Nephron (organoid): ENCODE measurements at regions not wholly inside any gene's neighbourhood (a gene's known extent, or its start where the extent isn't known, plus 50 kb on each side); places are given as distances from the start of the nearest gene placed in this dataset.

ENCODE experiments used
- H3K27ac Mint-ChIP-seq, 3 experiments: 2 replicates each; pipeline ENCODE4 v1.8.0; 2020; ENCODE audit warnings: mixed read lengths in 3 of 3, mild to moderate bottlenecking in 2 of 3, moderate library complexity in 1 of 3
- H3K27me3 Mint-ChIP-seq: 2 replicates; pipeline ENCODE4 v1.8.0; 2021; ENCODE audit warnings: low read depth, mild to moderate bottlenecking, moderate library complexity, mixed read lengths
- H3K36me3 Mint-ChIP-seq: 2 replicates; pipeline ENCODE4 v1.8.0; 2020; ENCODE audit warnings: low read depth, mixed read lengths
- H3K4me1 Mint-ChIP-seq: 2 replicates; pipeline ENCODE4 v1.8.0; 2020; ENCODE audit warnings: mixed read lengths
- H3K4me3 Mint-ChIP-seq, 3 experiments: 2 replicates each; pipeline ENCODE4 v1.8.0; 2020; ENCODE audit warnings: mild to moderate bottlenecking in 3 of 3, mixed read lengths in 3 of 3, moderate library complexity in 2 of 3
- H3K9me3 Mint-ChIP-seq: 2 replicates; pipeline ENCODE4 v1.8.0; 2020; ENCODE audit warnings: mixed read lengths
- CTCF ChIP-seq, 3 experiments: fragments of 200-600 bp; sonication (generic); IDR thresholded peaks; one replicate each; pipeline ENCODE4 v1.5.0; 2021; ENCODE audit warnings: antibody characterized with exemption in 3 of 3; ENCODE audit not compliant: unreplicated experiment in 3 of 3

DNA sequence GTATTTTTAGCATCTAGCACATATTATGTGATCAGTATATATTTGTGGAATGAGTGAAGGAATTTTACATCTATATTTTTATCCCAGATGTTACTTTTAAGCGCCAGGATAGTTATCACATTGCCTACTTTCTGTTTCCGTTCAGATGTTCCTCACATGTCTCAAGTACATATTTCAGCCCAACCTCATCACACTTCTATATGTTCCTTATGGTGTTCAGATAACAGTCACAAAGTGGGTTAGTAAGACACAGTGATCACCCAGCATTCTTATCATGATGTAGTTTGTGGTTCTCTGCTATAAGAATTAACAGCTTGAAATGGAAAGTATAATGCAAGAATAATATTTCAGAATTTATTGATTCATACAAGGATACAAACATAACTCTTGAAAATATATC lies 170.0 kb upstream of the RASA1 start:
- Mint-ChIP-seq H3K27ac (no peak overlapping the region), H3K36me3 (no peaks in the 10 kb centered on the region), H3K4me3 (no peak overlapping the region), H3K4me1 (no peaks in the 10 kb centered on the region), H3K9me3 (no peaks in the 10 kb centered on the region), H3K27me3 (no peaks in the 10 kb centered on the region)
- TF ChIP-seq CTCF (IDR thresholded peaks at IDR 0.05; ENCODE audit: unreplicated experiment in 3 of 3), result no peak

DNA sequence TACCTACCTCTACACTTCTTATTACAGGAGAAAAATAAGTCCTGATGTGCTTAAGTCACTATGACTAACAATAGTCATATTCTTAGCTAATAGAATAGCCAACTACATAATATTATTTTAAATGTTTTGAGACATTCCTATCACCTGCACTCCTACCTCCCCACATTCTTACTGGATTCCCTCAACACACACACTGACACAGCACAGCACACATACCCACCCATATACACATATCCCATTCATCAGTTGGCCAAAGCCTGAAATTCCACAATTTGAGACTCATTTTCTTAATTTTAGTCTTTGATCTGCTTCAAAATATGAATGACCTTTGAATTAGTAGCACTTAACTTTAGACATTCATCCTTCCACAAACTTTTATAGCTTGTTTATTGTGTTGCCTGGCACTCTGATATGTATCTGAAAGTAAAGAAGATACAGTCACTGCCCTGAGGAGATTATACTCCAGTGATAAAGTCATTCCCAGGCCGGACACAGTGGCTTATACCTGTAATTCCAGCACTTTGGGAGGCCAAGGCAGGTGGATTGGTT lies 168.3 kb upstream of the RASA1 start:
- Mint-ChIP-seq H3K9me3 (no peaks in the 10 kb centered on the region), H3K4me3 (no peak overlapping the region), H3K27ac (no peak overlapping the region), H3K4me1 (no peaks in the 10 kb centered on the region), H3K36me3 (no peaks in the 10 kb centered on the region), H3K27me3 (no peaks in the 10 kb centered on the region)
- TF ChIP-seq CTCF (IDR thresholded peaks at IDR 0.05; ENCODE audit: unreplicated experiment in 3 of 3), result no peak

DNA sequence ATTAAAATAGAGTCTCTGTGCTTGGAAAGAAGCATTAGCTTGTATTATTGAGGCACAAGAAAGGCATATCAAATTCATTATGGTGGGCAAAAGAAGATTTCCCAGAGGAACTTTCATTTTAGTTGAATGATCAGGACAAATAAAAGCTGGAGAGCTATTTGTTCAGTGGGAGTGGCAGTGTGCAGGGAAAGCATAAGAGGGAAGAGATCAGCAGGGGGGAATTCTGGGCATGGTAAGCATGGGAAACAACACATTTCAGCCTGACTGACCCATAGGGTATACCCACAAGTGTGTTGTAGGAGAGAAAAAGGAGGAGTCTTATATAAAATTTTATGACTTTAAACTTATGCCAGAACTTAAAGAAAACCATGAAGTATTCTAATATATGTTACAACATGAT lies 167.7 kb upstream of the RASA1 start:
- H3K4me1 Mint-ChIP-seq, result no peaks in the 10 kb centered on the region
- no peaks in the 10 kb centered on the region for H3K27me3 Mint-ChIP-seq

GRCh38 chr5:87101321-87101720 lies 166.4 kb upstream of the RASA1 start:
- no peaks in the 10 kb centered on the region for H3K36me3 Mint-ChIP-seq

More for the DNA sequence above, 167.7 kb upstream of the RASA1 start:
- no peaks in the 10 kb centered on the region for H3K9me3 Mint-ChIP-seq
- TF ChIP-seq CTCF (IDR thresholded peaks at IDR 0.05; ENCODE audit: unreplicated experiment in 3 of 3), result no peak
- no peaks in the 10 kb centered on the region for H3K36me3 Mint-ChIP-seq
- H3K27ac Mint-ChIP-seq, result no peak overlapping the region
- H3K4me3 Mint-ChIP-seq, result no peak overlapping the region

GRCh38 chr5:87102841-87103240 lies 164.8 kb upstream of the RASA1 start:
- no peak overlapping the region for H3K4me3 Mint-ChIP-seq
- no peaks in the 10 kb centered on the region for H3K9me3 Mint-ChIP-seq
- no peak for TF ChIP-seq CTCF (IDR thresholded peaks at IDR 0.05; ENCODE audit: unreplicated experiment in 3 of 3)

More at GRCh38 chr5:87101321-87101720, 166.4 kb upstream of the RASA1 start:
- Mint-ChIP-seq H3K27me3 (no peaks in the 10 kb centered on the region), H3K4me3 (no peak overlapping the region), H3K9me3 (no peaks in the 10 kb centered on the region), H3K27ac (no peak overlapping the region), H3K4me1 (no peaks in the 10 kb centered on the region)
- no peak for TF ChIP-seq CTCF (IDR thresholded peaks at IDR 0.05; ENCODE audit: unreplicated experiment in 3 of 3)

DNA sequence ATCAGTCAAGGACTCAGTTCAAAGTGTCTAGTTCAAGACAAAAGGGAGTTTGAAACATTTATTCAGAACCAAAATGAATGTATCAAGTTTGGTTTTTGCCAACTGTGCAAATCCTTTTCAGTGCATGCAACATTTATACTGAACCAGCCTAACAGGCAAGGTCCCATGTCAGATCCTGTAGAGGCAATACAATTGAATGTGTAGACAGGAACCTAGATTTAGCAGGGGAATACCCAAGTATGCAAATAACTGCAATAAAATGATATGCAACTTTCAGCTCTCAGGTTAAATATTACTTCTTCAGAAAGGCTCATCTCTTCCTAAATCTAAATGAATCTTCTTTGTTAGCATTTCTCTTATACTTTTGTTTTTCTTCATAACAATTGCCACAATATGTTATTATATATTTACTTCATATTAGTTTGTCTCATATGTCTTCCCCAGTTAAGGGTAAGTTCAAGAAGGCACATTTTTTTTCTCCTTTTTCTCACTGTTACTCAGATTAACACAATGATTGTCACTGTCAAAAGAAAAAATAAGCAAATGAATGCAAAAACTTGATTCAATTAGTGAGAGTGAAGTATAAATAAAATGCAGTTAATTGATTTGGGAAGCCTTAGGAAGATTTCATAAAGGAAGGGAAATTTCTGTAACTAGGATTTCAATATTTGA lies 163.9 kb upstream of the RASA1 start:
- no peak for TF ChIP-seq CTCF (IDR thresholded peaks at IDR 0.05; ENCODE audit: unreplicated experiment in 3 of 3)
- no peaks in the 10 kb centered on the region for H3K27me3 Mint-ChIP-seq
- H3K9me3 Mint-ChIP-seq, result no peaks in the 10 kb centered on the region
- no peaks in the 10 kb centered on the region for H3K4me1 Mint-ChIP-seq
- no peak overlapping the region for H3K27ac Mint-ChIP-seq
- no peaks in the 10 kb centered on the region for H3K36me3 Mint-ChIP-seq
- no peak overlapping the region for H3K4me3 Mint-ChIP-seq

More at GRCh38 chr5:87102841-87103240, 164.8 kb upstream of the RASA1 start:
- no peaks in the 10 kb centered on the region for H3K27me3 Mint-ChIP-seq
- H3K4me1 Mint-ChIP-seq, result no peaks in the 10 kb centered on the region
- no peaks in the 10 kb centered on the region for H3K36me3 Mint-ChIP-seq
- H3K27ac Mint-ChIP-seq, result no peak overlapping the region
